ENCODE measurements at regions not wholly inside any gene's neighbourhood (a gene's known extent, or its start where the extent isn't known, plus 50 kb on each side); places are given as distances from the start of the nearest gene placed in this dataset.

DNA sequence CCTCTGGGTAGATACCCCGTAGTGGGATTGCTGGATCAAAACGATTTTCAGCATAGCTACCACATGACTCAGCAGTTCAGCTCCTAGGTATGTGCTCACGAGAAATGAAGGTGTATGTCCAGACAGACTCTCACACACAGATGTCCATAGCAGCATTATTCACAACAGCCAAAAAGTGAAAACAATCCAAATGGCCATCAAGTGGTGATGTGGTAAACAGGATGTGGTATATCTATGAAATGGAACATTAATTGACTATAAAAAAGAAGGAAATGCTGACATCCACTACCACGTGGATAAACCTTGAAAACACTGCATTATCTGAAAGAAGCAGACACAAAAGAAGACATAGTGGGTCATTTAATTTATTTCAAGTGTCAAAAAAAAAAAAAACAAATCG lies 241.9 kb downstream of the EIPR1 start:
- TF ChIP-seq, protein P1, sequence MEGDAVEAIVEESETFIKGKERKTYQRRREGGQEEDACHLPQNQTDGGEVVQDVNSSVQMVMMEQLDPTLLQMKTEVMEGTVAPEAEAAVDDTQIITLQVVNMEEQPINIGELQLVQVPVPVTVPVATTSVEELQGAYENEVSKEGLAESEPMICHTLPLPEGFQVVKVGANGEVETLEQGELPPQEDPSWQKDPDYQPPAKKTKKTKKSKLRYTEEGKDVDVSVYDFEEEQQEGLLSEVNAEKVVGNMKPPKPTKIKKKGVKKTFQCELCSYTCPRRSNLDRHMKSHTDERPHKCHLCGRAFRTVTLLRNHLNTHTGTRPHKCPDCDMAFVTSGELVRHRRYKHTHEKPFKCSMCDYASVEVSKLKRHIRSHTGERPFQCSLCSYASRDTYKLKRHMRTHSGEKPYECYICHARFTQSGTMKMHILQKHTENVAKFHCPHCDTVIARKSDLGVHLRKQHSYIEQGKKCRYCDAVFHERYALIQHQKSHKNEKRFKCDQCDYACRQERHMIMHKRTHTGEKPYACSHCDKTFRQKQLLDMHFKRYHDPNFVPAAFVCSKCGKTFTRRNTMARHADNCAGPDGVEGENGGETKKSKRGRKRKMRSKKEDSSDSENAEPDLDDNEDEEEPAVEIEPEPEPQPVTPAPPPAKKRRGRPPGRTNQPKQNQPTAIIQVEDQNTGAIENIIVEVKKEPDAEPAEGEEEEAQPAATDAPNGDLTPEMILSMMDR (conservative IDR thresholded peaks at IDR 0.05), result no peak
- TF ChIP-seq EZH2 (IDR thresholded peaks at IDR 0.05; ENCODE audit: low read depth), result no peak

All from PC-9 (cell line).